NCI-H526 (cell line): ENCODE measurements at regions not wholly inside any gene's neighbourhood (a gene's known extent, or its start where the extent isn't known, plus 50 kb on each side); places are given as distances from the start of the nearest gene placed in this dataset.
"Not testable (repeated sequence)": the region's sequence is repeated elsewhere in the genome, so short reads cannot be mapped to it uniquely, and the experiment has no call there.

Experiments
- DNase-seq, 2 experiments: peaks; one replicate each; lab custom pipeline; 2025; lab: John Stamatoyannopoulos, UW

DNA sequence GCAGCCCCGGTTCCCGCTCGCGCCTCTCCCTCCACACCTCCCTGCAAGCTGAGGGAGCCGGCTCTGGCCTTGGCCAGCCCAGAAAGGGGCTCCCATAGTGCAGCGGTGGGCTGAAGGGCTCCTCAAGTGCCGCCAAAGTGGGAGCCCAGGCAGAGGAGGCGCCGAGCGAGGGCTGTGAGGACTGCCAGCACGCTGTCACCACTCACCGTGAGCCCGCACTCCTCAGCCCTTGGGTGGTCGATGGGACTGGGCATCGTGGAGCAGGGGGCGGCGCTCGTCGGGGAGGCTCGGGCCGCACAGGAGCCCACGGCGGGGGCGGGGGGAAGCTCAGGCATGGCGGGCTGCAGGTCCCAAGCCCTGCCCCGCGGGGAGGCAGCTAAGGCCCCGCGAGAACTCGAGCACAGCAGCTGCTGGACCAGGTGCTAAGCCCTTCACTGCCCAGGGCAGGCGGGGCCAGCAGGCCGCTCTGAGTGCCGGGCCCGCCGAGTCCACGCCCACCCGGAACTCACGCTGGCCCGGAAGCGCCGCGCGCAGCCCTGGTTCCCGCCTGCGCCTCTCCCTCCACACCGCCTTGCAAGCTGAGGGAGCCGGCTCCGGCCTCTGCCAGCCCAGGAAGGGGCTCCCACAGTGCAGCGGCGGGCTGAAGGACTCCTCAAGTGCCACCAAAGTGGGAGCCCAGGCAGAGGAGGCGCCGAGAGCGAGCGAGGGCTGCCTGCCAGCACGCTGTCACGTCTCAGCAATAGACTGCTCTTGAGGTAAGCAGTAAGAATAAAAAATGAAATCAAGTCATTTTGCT, 670.2 kb upstream of the CTNND2 start:
- not testable (repeated sequence) for DNase-seq

- DNase-seq: not testable (repeated sequence)
Measured at GRCh38 chr5:12573916-12574297, 669.7 kb upstream of the CTNND2 start.

DNA sequence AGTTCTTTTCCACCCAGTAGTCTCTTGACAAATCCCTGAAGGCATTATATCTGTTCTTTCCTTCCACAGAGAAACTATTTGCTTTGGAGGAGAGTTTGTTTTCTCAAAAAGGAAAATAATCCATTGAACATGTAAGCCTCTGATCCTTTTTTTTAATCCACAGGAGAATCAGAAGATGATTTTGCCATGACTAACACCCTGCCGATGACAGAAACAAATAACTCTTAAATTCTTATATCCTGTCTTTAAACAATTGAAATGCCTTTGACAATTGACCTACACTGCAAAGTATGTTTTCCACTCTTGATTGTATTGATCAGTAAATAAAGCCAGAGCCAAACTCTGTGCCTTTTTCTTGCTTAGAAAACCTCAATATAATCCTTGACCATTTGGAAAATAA, 666.4 kb upstream of the CTNND2 start:
- no peak for DNase-seq

GRCh38 chr5:12566441-12566840, 662.2 kb upstream of the CTNND2 start:
- no peak for DNase-seq

DNA sequence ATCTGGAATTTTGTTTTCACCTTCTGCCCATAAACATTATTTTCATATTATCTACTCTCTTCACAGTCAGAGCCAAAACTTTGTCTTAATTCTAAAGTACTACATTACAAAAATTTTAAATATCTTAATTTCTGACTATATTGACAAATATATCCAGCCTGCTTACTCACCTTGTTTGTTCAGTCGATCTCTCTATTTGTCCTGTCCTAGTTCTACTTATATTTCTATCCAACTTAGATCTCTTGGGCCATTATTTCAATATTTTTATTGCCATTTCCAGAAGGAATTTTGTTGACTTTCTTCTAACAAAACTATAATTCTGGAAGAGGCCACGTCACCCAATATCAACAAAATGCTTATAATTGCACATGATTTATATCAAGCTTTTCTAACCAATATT, 652.8 kb upstream of the CTNND2 start:
- no peak for DNase-seq

GRCh38 chr5:12526113-12526512, 621.9 kb upstream of the CTNND2 start:
- no peak for DNase-seq

GRCh38 chr5:12522116-12522515, 617.9 kb upstream of the CTNND2 start:
- no peak for DNase-seq

GRCh38 chr5:12504983-12505382, 600.7 kb upstream of the CTNND2 start:
- not testable (repeated sequence) for DNase-seq

DNA sequence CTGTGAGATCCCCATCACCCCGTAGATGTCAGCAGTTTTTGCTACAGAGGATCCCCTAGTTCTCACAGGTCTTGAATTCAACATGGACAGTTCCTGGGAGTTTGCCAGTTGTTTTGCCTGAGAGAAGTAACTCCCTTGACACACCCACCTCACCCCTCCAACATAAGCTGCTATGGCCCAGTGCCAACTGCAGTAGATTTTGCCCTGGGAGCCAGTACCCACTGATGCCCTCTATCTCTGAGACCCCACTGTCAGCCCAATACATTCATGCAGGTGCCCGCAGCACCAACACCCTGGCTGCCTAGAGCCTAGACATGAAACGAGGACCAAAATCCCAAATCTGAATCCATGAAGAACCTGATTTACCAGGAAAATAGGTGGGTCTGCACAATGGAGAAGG, 583.9 kb upstream of the CTNND2 start:
- DNase-seq: no peak

GRCh38 chr5:12480487-12480886, 576.2 kb upstream of the CTNND2 start:
- DNase-seq: no peak

DNA sequence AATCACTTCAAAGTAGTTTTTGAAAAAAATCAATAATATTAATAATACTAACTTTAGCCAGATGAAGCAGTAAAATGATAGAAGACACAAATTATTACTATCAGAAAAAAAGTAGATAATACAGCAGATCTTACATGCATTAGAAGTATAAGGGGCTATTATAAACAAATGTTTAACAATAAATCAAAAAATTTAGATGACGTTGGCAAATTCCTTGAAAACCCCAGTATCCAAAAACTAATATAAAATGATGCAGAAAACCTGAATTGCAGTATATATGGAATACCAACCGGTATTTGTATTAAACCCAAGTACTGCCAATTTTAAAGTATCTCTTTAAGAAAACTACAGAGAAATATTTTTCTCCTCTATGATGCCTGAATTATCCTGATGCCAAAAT, 573.3 kb upstream of the CTNND2 start:
- DNase-seq: no peak

DNA sequence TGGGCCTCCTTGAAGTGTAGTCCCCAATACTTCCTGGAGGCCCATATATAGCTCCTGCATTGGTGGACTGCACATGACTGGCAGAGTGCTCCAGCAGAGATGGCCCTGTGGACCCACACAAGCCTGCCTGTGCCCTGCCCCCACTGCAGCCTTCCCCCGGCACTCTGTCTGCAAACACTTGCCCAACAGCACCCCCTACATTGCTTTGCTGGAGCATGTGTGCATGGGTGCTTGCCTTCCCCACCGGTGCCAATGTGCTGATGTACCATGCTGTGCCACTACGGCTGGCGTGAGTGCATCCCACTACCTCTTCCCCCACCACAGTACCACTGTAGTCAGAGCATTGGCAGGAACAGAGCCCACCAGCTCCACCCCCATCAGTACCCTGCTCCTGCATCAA, 563.6 kb upstream of the CTNND2 start:
- DNase-seq: no peak

DNA sequence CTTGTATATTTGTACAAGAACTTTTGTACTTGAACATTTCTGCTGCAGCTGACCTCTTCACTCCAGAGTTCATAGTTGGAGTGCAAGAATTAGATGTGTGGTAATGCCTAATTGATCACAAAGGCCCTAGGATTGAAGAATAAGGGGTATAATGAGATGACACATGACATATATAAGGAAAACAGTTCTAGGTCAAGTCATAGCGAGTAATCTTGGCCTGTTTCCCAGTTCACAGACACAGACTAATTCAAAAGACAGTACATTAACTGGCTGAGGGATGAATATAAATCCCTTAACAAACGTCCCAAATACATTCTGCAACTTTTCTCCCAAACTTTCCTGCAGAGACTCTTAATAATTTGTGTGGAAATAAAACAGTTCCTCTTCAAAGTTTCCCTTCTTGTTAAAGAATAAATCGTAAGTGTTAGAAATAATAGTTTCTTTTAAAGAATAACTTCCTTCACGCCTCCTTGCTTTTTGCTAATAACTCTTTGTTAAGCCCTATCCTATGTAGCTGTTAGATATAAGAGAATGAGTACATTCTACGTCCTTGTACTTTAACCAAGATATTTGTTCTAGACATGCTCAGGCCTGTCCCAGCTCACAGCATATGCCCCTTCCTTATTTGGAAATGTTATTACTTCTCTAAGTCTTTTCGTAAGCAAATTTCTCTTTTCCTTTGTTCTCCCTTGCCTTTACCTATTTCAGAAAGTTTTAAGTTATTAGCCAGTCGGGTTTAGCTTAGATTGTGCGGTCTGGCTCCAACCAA, 556.4 kb upstream of the CTNND2 start:
- no peak for DNase-seq

GRCh38 chr5:12459326-12459725, 555.1 kb upstream of the CTNND2 start:
- no peak for DNase-seq

DNA sequence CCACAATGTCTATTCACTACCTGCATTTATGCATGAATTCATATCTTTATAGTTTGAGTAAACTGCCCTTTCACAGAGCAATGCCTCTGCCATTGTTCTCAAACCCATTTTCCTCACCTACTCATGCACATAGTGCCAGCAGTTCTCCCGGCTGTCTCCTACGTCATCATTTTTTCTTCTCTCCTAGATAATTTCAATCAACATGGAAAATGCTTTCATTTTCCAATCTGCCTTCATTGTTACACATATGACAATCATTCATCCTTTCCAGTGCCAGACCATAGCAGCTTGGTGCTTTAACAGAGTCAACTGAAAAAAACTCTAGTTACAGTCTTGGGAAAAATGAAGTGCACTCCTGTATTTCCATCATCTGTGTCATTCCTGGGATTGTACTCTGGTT, 514.8 kb upstream of the CTNND2 start:
- DNase-seq: no peak

- DNase-seq: peak in 1 of 2 experiments; percentile 11
Measured at GRCh38 chr5:12413585-12413984, 509.3 kb upstream of the CTNND2 start.

- no peak for DNase-seq
Measured at GRCh38 chr5:12413075-12413474, 508.8 kb upstream of the CTNND2 start.

GRCh38 chr5:12399868-12400267, 495.6 kb upstream of the CTNND2 start:
- no peak for DNase-seq

DNA sequence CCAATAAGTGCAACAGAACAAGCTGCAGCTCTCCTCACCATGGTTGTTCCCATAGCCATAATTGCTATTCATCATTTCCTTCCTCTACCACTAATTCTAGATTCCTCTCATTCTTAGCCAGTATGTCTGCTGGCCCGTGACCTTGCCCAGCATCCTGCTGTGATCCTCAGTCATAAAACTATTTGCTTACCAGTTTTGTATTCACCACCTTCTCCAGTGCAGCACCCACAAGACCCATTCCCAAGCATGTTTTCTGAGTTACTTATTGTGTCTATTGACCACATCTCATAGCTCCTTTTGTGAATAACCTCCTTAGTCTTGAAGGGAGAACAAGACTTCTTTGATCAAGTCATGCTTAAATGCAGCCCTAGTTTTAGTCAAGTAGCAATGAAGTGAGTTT, 488.0 kb upstream of the CTNND2 start:
- no peak for DNase-seq

DNA sequence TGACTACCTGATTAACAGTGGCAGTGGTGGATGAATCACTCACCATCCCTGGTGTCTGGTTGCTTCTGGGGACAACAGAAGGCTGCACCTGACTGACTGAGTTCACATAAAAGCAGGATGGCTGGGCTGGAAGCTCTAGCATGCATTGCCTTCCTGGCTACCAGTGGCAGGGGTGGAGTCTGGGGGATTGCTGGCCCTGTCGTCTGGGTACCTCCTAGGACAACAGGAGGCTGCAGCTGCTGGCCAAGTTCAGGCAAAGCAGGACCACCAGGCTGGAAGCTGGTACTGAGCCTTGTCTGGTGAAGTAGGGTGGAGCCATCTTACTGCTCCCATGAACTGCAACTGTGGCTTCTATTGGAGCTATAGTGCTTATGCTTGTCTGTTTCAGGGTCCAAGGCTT, 480.8 kb upstream of the CTNND2 start:
- no peak for DNase-seq

DNA sequence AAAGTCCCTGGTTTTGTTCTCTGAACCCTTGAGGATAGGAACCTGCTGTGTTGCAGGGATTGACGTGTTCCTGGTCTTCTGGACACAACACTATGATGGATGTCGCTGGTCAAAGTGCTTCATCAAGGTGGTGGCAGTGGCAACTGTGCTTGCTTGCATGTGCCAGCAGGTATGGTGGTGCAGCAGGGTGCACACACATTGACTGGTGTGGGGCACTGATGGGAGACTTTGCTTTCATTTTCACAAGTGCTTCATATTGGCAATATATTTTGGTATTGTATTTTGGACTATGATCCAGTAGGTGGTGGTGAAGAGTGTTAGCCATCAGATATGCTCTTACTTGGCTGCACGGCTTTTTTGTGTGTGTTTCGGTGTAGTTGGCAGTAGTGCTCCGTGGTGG, 479.8 kb upstream of the CTNND2 start:
- no peak for DNase-seq

DNA sequence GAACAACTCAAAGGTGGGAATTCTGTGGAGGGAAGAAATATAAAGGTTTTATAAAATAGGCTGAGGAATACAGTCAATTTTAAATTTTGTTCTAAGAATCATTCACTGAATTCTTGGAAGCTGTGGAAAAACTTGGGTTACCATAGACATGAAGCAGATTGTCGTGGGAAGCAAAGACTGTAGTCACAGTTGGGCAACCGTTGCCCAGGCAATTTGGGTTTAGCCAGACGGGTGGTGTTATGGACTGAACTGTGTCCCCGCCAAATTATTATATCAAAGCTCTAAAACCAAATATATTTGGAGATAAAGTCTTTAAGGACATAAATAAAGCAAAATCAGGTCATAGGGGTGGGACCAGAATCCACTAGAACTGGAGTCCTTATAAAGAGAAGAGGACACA, 463.7 kb upstream of the CTNND2 start:
- no peak for DNase-seq

DNA sequence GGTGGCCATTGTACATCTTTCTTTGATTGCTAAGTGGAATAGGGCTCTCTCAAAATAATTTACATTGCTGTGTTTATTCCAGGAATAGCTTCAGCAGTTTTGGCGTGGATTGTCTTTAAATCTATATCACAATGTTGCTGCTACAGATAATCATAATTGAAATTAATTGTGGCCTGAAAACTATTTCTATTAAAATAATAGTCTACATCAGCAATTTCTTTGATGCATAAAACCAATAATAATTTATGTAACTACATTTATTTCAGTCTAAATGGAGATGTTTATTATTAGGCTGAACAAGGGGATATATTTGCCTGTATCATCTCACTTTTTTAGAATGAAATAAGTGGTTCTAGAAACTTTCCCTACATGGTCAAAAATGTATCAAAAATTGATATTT, 456.0 kb upstream of the CTNND2 start:
- DNase-seq: no peak
